ENCODE measurements at regions not wholly inside any gene's neighbourhood (a gene's known extent, or its start where the extent isn't known, plus 50 kb on each side); places are given as distances from the start of the nearest gene placed in this dataset.

DNA sequence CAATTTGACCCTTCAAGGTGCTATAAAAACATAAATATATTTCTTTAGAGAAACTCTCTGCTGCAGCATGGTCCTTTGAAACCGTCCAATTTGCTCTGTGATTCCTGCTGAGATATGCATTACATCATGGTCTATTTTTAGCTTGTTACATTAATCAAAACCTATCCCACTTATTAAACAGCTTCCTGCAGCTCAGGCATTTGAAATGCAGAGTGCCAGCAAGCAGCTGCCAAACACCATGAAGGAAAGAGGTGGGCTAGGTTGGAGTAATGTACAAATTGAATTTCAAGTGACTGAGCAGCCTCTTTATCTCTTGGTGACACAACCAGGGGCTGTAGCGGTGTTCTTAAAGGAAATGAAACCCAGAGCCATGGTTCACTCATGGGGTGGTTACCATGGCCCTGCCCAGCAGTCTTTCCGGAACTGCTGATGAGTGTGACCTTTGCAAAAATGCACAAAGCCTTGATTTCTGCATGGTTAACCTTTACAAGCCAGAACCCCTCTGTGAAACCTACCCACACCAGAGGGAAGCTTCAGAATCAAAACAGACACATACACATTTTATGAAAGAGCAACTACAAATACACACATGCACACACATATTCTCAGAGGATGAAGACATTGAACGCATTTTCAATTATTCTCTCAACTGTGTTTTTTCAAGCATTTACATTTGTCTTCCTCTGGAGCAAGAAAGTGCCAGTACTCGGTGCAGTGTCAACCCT lies 155.8 kb upstream of the ZNF608 start:
- peak; percentile 30 for DNase-seq (ENCODE audit: low read depth, low spot score)
- FAIRE-seq = peak; percentile 44
- CTCF ChIA-PET = no interaction called here
- BruUV-seq (replicated peaks) = no TSS peak
- dilution Hi-C loops (cut with MboI; ENCODE audit: extremely low pct_ligation_motif_present, low sequenced_read_pairs) (no loop called here), intact Hi-C loops (cut with micrococcal nuclease) (loop anchor here (10.0 kb wide), 3 partner anchors 303 to 653 kb away; no protein-coding TSS in a partner anchor)
- peak overlapping the region; percentile 2 for H2AFZ ChIP-seq (ENCODE audit: low read depth, low read length)
- no peaks in the 10 kb centered on the region for H3K27me3 ChIP-seq (ENCODE audit: control insufficient read depth in 2 of 2, insufficient read depth in 2 of 2, low read length in 2 of 2)
- no peaks in the 10 kb centered on the region for H3K9me3 ChIP-seq (replicated peaks; ENCODE audit: control insufficient read depth, insufficient read depth, low read length)
- peak overlapping the region; percentile 12 for H3K4me2 ChIP-seq (ENCODE audit: insufficient read depth, low read length)
- no peaks in the 10 kb centered on the region for H3K9me1 ChIP-seq (replicated peaks; ENCODE audit: control insufficient read depth, extremely low read depth, insufficient read depth, low read length)
- TF ChIP-seq POLR2A (IDR thresholded peaks at IDR 0.05; ENCODE audit: low read depth, low read length) (no peak), JUN (IDR thresholded peaks at IDR 0.05; ENCODE audit: borderline replicate concordance, insufficient read depth, insufficient read length, low read depth) (peak; percentile 27)
- H4K20me1 ChIP-seq (replicated peaks; ENCODE audit: control insufficient read depth, extremely low read depth, insufficient read depth, low read length) = no peaks in the 10 kb centered on the region
- H3K36me3 ChIP-seq (ENCODE audit: control insufficient read depth in 2 of 2, extremely low read depth in 1 of 2, insufficient read depth in 2 of 2, low read length in 2 of 2) = no peaks in the 10 kb centered on the region
- POLR2A ChIA-PET = no interaction called here
- no peak overlapping the region for H3K4me3 ChIP-seq (replicated peaks in 1 of 3; ENCODE audit: insufficient read depth in 1 of 3, low read depth in 1 of 3, low read length in 3 of 3)
- peaks cover 16% of the 10 kb centered on the region for H3K4me1 ChIP-seq (ENCODE audit: control insufficient read depth, extremely low read depth, insufficient read depth, low read length)
- H3K79me2 ChIP-seq (ENCODE audit: control insufficient read depth, insufficient read depth, low read length) = no peaks in the 10 kb centered on the region
- H3K27ac ChIP-seq (ENCODE audit: insufficient read depth, low read depth, low read length) = no peak overlapping the region
- H3K9ac ChIP-seq (replicated peaks; ENCODE audit: extremely low read depth, insufficient read depth, low read length) = no peak overlapping the region

DNA sequence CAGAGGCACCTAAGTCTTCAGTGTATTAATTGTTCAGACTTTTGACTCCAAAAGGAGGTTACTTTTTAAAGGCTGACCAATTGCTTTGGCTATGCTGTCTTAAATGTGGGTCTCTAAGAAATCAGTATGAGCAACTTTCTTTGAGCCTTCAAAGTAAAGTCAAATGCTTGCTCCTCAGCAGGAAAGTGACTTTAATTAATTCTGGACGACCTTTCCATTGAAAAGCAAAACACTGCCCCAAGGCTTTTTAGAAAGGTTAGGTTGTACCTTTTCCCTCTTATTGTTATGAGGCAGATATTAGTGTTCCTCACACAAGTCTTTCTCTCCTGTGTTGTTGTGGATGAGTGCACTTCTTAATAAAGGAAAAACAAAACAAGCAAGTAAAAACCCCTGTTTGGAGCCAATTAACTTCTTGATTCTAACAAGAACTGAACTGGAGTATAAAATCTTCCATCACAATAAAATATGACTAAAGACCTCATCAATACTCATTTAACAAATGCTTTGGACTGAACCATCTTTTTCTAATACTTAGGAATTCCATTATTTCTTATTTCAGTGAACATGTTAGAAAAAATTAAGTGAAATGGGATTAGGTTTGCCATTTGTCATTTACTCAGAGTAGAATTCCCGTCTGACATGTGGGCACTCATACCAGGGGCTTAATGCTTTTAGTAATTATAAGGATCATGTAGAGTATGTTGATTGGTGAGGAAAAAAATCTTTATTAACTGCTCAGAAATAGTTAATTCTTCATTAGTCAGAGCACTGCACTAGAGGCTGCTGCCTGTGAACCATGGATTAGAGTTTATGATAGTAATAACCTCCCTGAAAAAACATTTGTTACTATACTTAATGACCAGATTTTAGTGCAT lies 159.1 kb upstream of the ZNF608 start:
- Histone ChIP-seq H3K4me1 (ENCODE audit: control insufficient read depth, extremely low read depth, insufficient read depth, low read length) (peaks cover 30% of the 10 kb centered on the region), H4K20me1 (replicated peaks; ENCODE audit: control insufficient read depth, extremely low read depth, insufficient read depth, low read length) (no peaks in the 10 kb centered on the region), H2AFZ (ENCODE audit: low read depth, low read length) (no peak overlapping the region), H3K9me1 (replicated peaks; ENCODE audit: control insufficient read depth, extremely low read depth, insufficient read depth, low read length) (no peaks in the 10 kb centered on the region), H3K9ac (replicated peaks; ENCODE audit: extremely low read depth, insufficient read depth, low read length) (no peak overlapping the region), H3K4me3 (replicated peaks in 1 of 3; ENCODE audit: insufficient read depth in 1 of 3, low read depth in 1 of 3, low read length in 3 of 3) (no peak overlapping the region), H3K36me3 (ENCODE audit: control insufficient read depth in 2 of 2, extremely low read depth in 1 of 2, insufficient read depth in 2 of 2, low read length in 2 of 2) (no peaks in the 10 kb centered on the region), H3K9me3 (replicated peaks; ENCODE audit: control insufficient read depth, insufficient read depth, low read length) (no peaks in the 10 kb centered on the region), H3K79me2 (ENCODE audit: control insufficient read depth, insufficient read depth, low read length) (no peaks in the 10 kb centered on the region), H3K4me2 (ENCODE audit: insufficient read depth, low read length) (no peak overlapping the region), H3K27me3 (ENCODE audit: control insufficient read depth in 2 of 2, insufficient read depth in 2 of 2, low read length in 2 of 2) (no peaks in the 10 kb centered on the region), H3K27ac (ENCODE audit: insufficient read depth, low read depth, low read length) (no peak overlapping the region)
- no peak for FAIRE-seq
- TF ChIP-seq JUN (IDR thresholded peaks at IDR 0.05; ENCODE audit: borderline replicate concordance, insufficient read depth, insufficient read length, low read depth) = no peak
- no peak for DNase-seq (ENCODE audit: low read depth, low spot score)
- dilution Hi-C loops (cut with MboI; ENCODE audit: extremely low pct_ligation_motif_present, low sequenced_read_pairs) = no loop called here
- POLR2A ChIA-PET = no interaction called here
- BruUV-seq (replicated peaks) = no TSS peak
- intact Hi-C loops (cut with micrococcal nuclease) = loop anchor here (2.0 to 10.0 kb wide), 8 partner anchors 157 to 968 kb away; no protein-coding TSS in a partner anchor
- CTCF ChIA-PET = no interaction called here

All from endothelial cell of umbilical vein (primary cell).